SK-N-SH treated with all-trans-retinoic acid at 6 μM for 48 hours (cell line): ENCODE measurements at regions not wholly inside any gene's neighbourhood (a gene's known extent, or its start where the extent isn't known, plus 50 kb on each side); places are given as distances from the start of the nearest gene placed in this dataset.
A peak's percentile ranks its signal among the peaks of the same experiment; 100 is the strongest.

Experiments used
- ATAC-seq: fragments of 200-7000 bp; cut with Tn5 transposase; 3 replicates; pipeline ENCODE4 v1.9.1; 2020; ENCODE audit warnings: mild to moderate bottlenecking, moderate library complexity
- ARNTL ChIP-seq: fragments of 450-650 bp; formaldehyde crosslinking; IDR thresholded peaks from 2 replicates; pipeline ENCODE4 v1.5.0; 2020; ENCODE audit warnings: low read depth, mild to moderate bottlenecking, moderate library complexity, borderline replicate concordance
- BACH2 ChIP-seq: fragments of 250-450 bp; sonication (Bioruptor Pico); IDR thresholded peaks from 2 replicates; pipeline ENCODE4 v1.9.0; 2021; ENCODE audit warnings: mild to moderate bottlenecking, borderline replicate concordance
- ESRRG ChIP-seq: fragments of 250-450 bp; sonication (Bioruptor Pico); IDR thresholded peaks from 2 replicates; pipeline ENCODE4 v1.6.1; 2021; ENCODE audit warnings: mild to moderate bottlenecking
- ISL1 ChIP-seq: fragments of 250-450 bp; sonication (Bioruptor Pico); IDR thresholded peaks from 2 replicates; pipeline ENCODE4 v2.1.2; 2022; ENCODE audit warnings: mild to moderate bottlenecking, moderate library complexity
- OSR1 ChIP-seq: fragments of 250-450 bp; sonication (Bioruptor Pico); IDR thresholded peaks from 2 replicates; pipeline ENCODE4 v1.8.0; 2022; ENCODE audit warnings: moderate library complexity, mild to moderate bottlenecking, inconsistent platforms
- PPARA ChIP-seq: fragments of 250-450 bp; sonication (Bioruptor Pico); IDR thresholded peaks from 2 replicates; pipeline ENCODE4 v1.5.0; 2020; ENCODE audit warnings: mild to moderate bottlenecking, borderline replicate concordance
- RARB ChIP-seq: fragments of 250-450 bp; sonication (Bioruptor Pico); IDR thresholded peaks from 2 replicates; pipeline ENCODE4 v1.8.0; 2021; ENCODE audit warnings: mild to moderate bottlenecking, moderate library complexity
- SNAI2 ChIP-seq: fragments of 250-450 bp; sonication (Bioruptor Pico); IDR thresholded peaks from 2 replicates; pipeline ENCODE4 v1.5.0; 2020; ENCODE audit warnings: mild to moderate bottlenecking, moderate library complexity
- TCF4 ChIP-seq: fragments of 250-450 bp; sonication (Bioruptor Pico); IDR thresholded peaks from 2 replicates; pipeline ENCODE4 v1.8.0; 2021; ENCODE audit warnings: mild to moderate bottlenecking, moderate library complexity, borderline replicate concordance
- TOX ChIP-seq: fragments of 250-450 bp; sonication (Bioruptor Pico); IDR thresholded peaks from 2 replicates; pipeline ENCODE4 v1.8.0; 2021; ENCODE audit warnings: mild to moderate bottlenecking, moderate library complexity, borderline replicate concordance
- ZC3H10 ChIP-seq: fragments of 250-450 bp; sonication (Bioruptor Pico); IDR thresholded peaks from 2 replicates; pipeline ENCODE4 v1.5.1; 2021; ENCODE audit warnings: mild to moderate bottlenecking, moderate library complexity
- ZFP3 ChIP-seq: fragments of 250-450 bp; sonication (Bioruptor Pico); IDR thresholded peaks from 2 replicates; pipeline ENCODE4 v1.5.0; 2020; ENCODE audit warnings: mild to moderate bottlenecking, moderate library complexity
- ZFP30 ChIP-seq: fragments of 450-650 bp; formaldehyde crosslinking; IDR thresholded peaks from 2 replicates; pipeline ENCODE4 v1.5.0; 2022; ENCODE audit warnings: mild to moderate bottlenecking, moderate library complexity
- ZNF70 ChIP-seq: fragments of 450-650 bp; formaldehyde crosslinking; IDR thresholded peaks from 2 replicates; pipeline ENCODE4 v1.5.0; 2020; ENCODE audit warnings: mild to moderate bottlenecking, moderate library complexity
- TF ChIP-seq, protein P1 (sequence below): fragments of 250-450 bp; sonication (Bioruptor Pico); IDR thresholded peaks from 2 replicates; pipeline ENCODE4 v1.5.1; 2020; ENCODE audit warnings: low read depth, mild to moderate bottlenecking, moderate library complexity
- TF ChIP-seq, protein P2 (sequence below): fragments of 250-450 bp; sonication (Bioruptor Pico); IDR thresholded peaks from 2 replicates; pipeline ENCODE4 v1.8.0; 2021; ENCODE audit warnings: low read depth, mild to moderate bottlenecking, moderate library complexity, borderline replicate concordance
- TF ChIP-seq, protein P3 (sequence below): fragments of 250-450 bp; sonication (Bioruptor Pico); IDR thresholded peaks from 2 replicates; pipeline ENCODE4 v1.5.0; 2020; ENCODE audit warnings: mild to moderate bottlenecking, moderate library complexity
- TF ChIP-seq, protein P4 (sequence below): fragments of 250-450 bp; sonication (Bioruptor Pico); IDR thresholded peaks from 2 replicates; pipeline ENCODE4 v1.8.0; 2020; ENCODE audit warnings: mild to moderate bottlenecking, moderate library complexity, borderline replicate concordance

DNA sequence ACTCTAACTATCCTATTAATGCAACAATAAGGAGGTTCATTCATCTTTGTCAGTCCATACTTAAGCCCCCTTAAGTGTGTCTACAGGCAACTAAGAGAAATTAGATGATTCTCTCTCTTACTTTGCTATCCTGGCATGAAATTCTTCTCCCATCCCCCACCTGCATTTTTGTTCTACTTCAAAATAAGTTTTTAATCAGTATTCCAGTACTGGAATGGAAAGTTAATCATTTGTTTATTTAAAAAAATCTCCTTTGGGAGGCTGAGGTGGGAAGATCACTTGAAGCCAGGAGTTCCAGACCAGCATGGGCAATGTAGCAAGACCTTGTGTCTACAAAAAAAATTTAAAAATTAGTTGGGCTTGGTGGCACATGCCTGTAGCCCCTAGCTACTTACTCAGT lies 222.1 kb downstream of the MZT1 start:
- TF ChIP-seq, protein P1, sequence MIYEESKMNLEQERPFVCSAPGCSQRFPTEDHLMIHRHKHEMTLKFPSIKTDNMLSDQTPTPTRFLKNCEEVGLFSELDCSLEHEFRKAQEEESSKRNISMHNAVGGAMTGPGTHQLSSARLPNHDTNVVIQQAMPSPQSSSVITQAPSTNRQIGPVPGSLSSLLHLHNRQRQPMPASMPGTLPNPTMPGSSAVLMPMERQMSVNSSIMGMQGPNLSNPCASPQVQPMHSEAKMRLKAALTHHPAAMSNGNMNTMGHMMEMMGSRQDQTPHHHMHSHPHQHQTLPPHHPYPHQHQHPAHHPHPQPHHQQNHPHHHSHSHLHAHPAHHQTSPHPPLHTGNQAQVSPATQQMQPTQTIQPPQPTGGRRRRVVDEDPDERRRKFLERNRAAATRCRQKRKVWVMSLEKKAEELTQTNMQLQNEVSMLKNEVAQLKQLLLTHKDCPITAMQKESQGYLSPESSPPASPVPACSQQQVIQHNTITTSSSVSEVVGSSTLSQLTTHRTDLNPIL: no peak
- no peak for TF ChIP-seq ISL1 (CRISPR knock-in tag)
- no peak for TF ChIP-seq PPARA (CRISPR knock-in tag)
- ATAC-seq: no peak

DNA sequence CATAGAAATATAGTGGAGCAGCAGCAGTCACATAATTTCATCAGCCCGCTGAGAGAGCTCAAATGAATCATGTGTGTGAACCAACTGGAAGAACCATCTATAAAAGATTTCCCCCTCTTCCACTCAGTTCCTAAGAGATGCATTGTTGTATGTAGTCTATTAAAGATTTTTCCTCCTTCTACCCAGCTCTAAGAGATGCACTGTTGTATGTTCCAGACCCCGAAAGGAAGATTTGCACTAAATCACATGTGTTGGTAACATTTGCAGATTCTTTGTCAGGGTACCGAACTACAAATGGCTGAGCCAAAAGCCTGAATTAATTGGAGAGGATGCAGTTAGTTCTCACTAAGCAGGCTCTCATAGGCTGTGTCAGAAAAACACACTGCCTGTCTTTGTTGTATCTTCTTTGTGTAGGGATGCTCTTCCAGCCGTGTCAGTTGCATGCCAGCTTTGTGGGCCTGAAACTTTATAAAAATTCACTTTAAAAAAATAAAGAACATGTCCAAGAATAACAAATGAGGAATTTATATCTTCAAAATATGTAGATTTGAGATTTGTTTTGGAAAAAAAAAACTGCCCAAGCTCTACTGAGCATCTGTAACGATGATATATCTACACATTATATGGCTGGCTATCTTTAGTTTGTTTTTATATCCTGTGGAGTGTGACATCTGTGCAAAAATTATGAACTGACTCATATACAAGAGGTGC lies 223.1 kb downstream of the MZT1 start:
- peak; percentile 42 for TF ChIP-seq ISL1 (CRISPR knock-in tag)
- TF ChIP-seq, protein P2, sequence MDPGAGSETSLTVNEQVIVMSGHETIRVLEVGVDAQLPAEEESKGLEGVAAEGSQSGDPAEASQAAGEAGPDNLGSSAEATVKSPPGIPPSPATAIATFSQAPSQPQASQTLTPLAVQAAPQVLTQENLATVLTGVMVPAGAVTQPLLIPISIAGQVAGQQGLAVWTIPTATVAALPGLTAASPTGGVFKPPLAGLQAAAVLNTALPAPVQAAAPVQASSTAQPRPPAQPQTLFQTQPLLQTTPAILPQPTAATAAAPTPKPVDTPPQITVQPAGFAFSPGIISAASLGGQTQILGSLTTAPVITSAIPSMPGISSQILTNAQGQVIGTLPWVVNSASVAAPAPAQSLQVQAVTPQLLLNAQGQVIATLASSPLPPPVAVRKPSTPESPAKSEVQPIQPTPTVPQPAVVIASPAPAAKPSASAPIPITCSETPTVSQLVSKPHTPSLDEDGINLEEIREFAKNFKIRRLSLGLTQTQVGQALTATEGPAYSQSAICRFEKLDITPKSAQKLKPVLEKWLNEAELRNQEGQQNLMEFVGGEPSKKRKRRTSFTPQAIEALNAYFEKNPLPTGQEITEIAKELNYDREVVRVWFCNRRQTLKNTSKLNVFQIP (CRISPR knock-in tag): no peak
- ATAC-seq: peak; percentile 64

DNA sequence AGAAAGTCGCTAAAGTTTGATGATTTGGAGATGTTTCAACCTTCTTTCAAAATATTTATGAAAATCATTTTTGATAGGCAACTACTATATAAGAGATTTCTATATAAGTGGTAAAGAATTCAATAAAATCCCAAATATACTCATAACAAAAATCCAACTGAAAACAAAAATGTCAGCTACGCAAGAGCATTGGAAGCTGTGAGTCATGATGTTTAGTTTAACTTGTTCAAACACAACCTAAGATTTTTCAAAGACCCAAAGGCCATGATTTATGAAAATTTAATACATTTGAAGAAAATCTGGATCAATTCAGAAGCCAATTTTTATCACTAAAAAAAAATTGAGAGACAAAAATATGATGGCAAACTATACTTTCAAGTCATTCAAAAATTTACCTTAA lies 226.6 kb downstream of the MZT1 start:
- no peak for ATAC-seq
- TF ChIP-seq ZC3H10 (no peak), ZFP30 (CRISPR knock-in tag) (no peak), ZNF70 (CRISPR knock-in tag) (no peak), RARB (CRISPR knock-in tag) (no peak), ARNTL (no peak), ISL1 (CRISPR knock-in tag) (no peak), TCF4 (CRISPR knock-in tag) (no peak), ZFP3 (CRISPR knock-in tag) (no peak), BACH2 (CRISPR knock-in tag) (no peak), PPARA (CRISPR knock-in tag) (no peak), SNAI2 (CRISPR knock-in tag) (no peak)
- TF ChIP-seq, protein P2 (CRISPR knock-in tag): no peak
- TF ChIP-seq, protein P3, sequence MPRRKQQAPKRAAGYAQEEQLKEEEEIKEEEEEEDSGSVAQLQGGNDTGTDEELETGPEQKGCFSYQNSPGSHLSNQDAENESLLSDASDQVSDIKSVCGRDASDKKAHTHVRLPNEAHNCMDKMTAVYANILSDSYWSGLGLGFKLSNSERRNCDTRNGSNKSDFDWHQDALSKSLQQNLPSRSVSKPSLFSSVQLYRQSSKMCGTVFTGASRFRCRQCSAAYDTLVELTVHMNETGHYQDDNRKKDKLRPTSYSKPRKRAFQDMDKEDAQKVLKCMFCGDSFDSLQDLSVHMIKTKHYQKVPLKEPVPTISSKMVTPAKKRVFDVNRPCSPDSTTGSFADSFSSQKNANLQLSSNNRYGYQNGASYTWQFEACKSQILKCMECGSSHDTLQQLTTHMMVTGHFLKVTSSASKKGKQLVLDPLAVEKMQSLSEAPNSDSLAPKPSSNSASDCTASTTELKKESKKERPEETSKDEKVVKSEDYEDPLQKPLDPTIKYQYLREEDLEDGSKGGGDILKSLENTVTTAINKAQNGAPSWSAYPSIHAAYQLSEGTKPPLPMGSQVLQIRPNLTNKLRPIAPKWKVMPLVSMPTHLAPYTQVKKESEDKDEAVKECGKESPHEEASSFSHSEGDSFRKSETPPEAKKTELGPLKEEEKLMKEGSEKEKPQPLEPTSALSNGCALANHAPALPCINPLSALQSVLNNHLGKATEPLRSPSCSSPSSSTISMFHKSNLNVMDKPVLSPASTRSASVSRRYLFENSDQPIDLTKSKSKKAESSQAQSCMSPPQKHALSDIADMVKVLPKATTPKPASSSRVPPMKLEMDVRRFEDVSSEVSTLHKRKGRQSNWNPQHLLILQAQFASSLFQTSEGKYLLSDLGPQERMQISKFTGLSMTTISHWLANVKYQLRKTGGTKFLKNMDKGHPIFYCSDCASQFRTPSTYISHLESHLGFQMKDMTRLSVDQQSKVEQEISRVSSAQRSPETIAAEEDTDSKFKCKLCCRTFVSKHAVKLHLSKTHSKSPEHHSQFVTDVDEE: no peak
- TF ChIP-seq, protein P4, sequence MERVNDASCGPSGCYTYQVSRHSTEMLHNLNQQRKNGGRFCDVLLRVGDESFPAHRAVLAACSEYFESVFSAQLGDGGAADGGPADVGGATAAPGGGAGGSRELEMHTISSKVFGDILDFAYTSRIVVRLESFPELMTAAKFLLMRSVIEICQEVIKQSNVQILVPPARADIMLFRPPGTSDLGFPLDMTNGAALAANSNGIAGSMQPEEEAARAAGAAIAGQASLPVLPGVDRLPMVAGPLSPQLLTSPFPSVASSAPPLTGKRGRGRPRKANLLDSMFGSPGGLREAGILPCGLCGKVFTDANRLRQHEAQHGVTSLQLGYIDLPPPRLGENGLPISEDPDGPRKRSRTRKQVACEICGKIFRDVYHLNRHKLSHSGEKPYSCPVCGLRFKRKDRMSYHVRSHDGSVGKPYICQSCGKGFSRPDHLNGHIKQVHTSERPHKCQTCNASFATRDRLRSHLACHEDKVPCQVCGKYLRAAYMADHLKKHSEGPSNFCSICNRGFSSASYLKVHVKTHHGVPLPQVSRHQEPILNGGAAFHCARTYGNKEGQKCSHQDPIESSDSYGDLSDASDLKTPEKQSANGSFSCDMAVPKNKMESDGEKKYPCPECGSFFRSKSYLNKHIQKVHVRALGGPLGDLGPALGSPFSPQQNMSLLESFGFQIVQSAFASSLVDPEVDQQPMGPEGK: no peak

DNA sequence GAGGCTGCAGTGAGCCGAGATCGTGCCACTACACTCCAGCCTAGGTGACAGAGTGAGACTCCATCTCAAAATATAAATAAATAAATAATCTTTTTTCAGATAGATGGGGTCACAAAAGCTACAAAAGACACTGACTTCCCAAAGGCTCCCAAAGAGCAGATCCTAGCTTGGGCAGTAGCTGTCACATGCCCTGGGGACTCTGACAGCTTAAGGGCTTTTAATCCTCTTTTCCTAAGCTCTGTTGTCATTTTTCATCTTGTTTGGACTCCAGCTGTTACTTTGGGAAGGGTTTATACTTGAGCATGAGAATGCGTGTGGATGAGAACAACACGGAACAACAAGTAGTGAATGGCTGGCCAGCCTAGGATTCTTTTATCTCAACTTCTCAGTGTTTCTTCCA lies 231.7 kb downstream of the MZT1 start:
- ATAC-seq: no peak
- TF ChIP-seq SNAI2 (CRISPR knock-in tag): no peak
- TF ChIP-seq ISL1 (CRISPR knock-in tag): no peak
- TF ChIP-seq, protein P2 (CRISPR knock-in tag): no peak
- TF ChIP-seq, protein P4: no peak
- TF ChIP-seq ARNTL: no peak
- no peak for TF ChIP-seq PPARA (CRISPR knock-in tag)
- no peak for TF ChIP-seq ESRRG (CRISPR knock-in tag)
- no peak for TF ChIP-seq TOX (CRISPR knock-in tag)
- TF ChIP-seq TCF4 (CRISPR knock-in tag): no peak
- no peak for TF ChIP-seq BACH2 (CRISPR knock-in tag)
- no peak for TF ChIP-seq ZC3H10
- no peak for TF ChIP-seq ZFP30 (CRISPR knock-in tag)
- no peak for TF ChIP-seq OSR1 (CRISPR knock-in tag)
- TF ChIP-seq RARB (CRISPR knock-in tag): no peak
- TF ChIP-seq, protein P1: no peak
